GM21717 (cell line): ENCODE measurements at regions not wholly inside any gene's neighbourhood (a gene's known extent, or its start where the extent isn't known, plus 50 kb on each side); places are given as distances from the start of the nearest gene placed in this dataset.

ENCODE experiments used
- ATAC-seq: cut with Tn5 transposase; IDR thresholded peaks from one replicate; pipeline ENCODE4 v1.9.1; 2021; ENCODE audit warnings: mild to moderate bottlenecking, moderate library complexity; ENCODE audit not compliant: unreplicated experiment

- no peak for ATAC-seq
Measured at GRCh38 chr2:14285812-14286211, 346.7 kb upstream of the LRATD1 start.

DNA sequence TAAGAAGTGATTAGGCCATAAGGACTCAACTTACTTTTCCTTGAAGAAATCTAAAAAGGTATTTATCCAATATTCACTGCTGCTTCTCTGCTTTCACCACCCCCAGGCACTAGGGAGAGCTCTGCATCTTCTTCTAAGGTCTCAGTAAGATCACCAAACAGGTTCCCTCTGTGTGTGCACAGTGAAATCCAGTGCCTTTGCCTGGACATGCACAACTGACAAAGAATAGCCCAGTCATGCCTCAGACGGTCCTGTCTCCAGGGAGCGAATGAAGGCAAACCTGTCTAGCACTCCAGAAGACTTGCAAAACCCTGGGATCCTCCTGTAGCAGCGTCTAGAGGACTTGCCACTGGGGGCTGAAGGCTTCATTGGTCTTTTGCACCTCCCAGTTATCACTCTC, 344.5 kb upstream of the LRATD1 start:
- ATAC-seq: no peak

DNA sequence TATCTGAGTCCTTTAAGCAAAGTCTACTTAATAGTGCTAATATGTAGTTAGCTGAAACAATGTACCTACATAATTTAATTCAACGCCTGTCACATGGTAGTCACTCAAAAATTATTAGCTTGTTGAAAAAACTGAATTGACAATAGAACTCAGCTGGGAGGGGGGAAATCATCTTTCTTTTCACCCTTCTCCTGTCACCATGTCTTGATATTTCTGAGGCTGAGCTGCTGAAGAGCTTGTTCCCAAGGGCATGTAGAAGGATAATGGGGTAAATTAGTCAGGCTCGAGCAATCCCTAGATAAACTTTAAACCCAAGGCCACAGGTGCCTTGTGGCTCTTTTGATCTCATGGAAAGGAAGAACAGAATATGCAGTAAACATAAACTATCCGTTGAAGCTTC, 339.6 kb upstream of the LRATD1 start:
- ATAC-seq: no peak

- ATAC-seq: no peak
Measured at GRCh38 chr2:14297340-14297739, 335.2 kb upstream of the LRATD1 start.

DNA sequence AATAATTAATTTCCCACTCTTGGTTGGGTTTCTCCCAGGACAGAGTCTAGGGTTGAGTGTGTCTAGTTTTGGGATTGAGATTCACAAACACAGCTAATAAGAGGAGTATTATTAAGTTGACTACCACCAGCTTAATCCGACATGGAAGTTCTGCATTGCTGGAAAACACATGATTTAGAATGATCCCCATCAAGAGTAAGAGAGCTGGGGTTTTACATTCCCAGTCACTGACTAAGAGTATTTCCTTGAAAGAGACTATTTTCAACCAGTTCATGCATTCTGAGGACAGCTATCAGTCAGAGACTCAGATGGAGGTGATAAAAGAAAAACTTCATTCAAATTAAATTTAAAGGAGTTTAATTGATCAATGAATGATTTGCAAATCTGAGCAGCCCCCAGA, 334.6 kb upstream of the LRATD1 start:
- ATAC-seq: no peak

DNA sequence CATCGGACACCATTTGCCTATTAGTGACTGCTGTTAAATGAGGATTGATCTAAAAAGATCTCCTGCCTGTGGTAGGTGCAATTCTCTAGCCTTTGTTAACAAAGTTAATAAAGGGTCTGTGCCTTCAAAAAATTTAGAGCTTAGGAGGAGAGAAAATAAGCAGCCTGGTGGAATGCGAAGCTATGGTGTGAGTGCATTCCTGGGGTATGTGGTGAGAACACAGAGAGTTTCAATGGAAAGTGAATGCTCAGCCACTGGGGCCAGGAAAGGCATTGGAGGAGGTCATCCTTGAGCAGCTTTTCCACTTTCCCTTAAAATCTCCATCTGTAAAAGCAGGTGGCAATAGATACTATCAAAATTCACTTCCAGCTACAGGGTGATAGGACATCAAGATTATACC, 331.2 kb upstream of the LRATD1 start:
- ATAC-seq: no peak

- peak; percentile 92 for ATAC-seq
Measured at GRCh38 chr2:14303366-14304115, 329.0 kb upstream of the LRATD1 start.

GRCh38 chr2:14304326-14304725, 328.2 kb upstream of the LRATD1 start:
- ATAC-seq: no peak

- peak; percentile 72 for ATAC-seq
Measured at GRCh38 chr2:14306268-14306861, 326.2 kb upstream of the LRATD1 start.

DNA sequence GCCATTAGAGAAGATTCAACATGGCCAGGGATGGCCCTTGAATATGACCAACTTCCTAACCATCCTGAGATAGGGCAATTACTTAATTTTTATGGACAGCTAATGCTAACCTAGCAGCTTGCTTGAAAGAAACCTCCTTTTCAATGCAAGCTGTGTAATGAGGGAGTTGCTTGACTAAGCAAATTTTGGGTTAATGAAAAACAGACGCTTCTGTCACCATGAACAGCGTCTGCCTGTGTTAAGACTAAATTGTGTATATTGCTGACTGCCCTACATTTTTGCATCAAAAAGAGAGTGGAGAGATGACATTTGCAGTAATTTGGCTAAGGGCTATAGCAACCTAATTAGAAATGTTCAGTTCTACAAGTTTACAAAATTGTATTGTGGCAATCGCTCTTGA, 319.2 kb upstream of the LRATD1 start:
- ATAC-seq: no peak

- no peak for ATAC-seq
Measured at GRCh38 chr2:14316594-14316993, 315.9 kb upstream of the LRATD1 start.

GRCh38 chr2:14321357-14321756, 311.2 kb upstream of the LRATD1 start:
- no peak for ATAC-seq

DNA sequence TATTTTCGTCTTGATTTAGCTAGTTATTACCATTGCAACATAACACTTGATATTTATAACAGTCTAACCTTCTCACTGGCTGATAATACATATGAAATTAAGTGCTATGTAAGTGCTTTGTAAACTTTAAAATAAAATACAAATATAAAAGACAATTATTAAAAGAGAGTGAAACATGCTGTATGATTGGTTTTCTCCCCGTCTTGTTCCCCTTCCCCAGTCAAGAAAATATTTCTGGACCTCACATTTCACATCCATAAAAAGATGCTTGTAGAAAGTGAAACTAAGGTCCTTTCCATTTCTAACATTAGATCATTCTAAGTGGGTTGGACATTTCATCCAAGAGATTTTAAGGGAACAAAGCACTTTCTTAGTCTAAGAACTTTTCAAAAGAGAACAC, 310.2 kb upstream of the LRATD1 start:
- no peak for ATAC-seq

DNA sequence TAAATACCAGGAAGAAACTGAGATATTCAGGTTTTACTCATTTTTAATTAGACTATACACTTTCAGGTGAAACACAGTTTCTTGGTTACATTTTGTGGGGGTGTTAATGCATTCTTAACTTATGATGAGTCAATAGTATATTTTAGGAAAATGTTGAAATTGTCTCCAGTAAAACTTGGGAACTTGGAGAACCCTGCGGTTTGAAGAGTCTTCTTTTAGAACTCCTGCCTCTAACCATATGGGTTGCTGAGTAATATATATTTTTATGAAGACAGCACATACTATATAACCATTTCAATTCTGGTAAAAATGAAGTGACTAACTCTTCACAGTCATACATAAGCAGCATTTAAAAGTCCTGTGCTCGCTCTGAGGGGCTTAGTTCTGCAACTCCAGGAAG, 308.2 kb upstream of the LRATD1 start:
- no peak for ATAC-seq

GRCh38 chr2:14330884-14331283, 301.6 kb upstream of the LRATD1 start:
- no peak for ATAC-seq

- ATAC-seq: no peak
Measured at GRCh38 chr2:14336759-14337382, 295.6 kb upstream of the LRATD1 start.

GRCh38 chr2:14340703-14341102, 291.8 kb upstream of the LRATD1 start:
- ATAC-seq: no peak

GRCh38 chr2:14342313-14342712, 290.2 kb upstream of the LRATD1 start:
- ATAC-seq: no peak

DNA sequence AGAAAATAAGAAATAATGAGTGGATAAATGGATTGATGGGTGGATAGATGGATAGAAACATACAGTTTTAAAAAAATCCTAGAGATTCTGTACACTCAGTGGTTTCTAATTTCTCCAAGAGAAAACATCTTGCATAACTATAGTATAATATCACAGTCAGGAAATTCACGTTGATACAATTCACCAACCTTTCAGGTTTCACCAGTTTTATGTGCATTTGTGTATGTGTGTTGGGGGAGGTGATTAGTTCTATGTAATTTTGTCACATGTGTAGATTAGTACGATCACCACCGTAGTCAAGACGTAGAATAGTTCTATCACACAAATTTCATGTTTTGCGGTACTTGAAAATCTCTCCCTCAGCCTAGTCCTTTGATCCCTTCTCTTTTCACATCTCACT, 288.2 kb upstream of the LRATD1 start:
- ATAC-seq: no peak

DNA sequence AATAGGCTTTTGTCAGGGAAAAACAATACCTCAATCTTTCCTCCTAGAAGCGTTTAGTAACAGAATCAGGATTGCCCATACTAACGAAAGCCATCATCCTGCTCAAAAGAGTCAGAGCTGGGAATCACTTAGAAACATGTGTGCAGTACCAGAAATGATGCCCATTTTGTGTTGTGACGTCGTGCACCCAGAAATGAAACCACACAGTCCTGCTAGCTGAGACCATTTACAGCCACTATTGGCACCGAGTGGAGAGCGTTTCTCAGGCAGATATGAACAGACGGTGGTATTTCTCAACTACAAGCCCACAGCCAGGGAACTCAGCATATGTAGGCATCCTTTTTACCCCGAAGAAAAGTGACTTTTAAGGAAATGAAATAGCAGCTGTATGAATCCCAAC, 284.3 kb upstream of the LRATD1 start:
- no peak for ATAC-seq

- ATAC-seq: no peak
Measured at GRCh38 chr2:14350856-14351255, 281.7 kb upstream of the LRATD1 start.

GRCh38 chr2:14352067-14352466, 280.4 kb upstream of the LRATD1 start:
- no peak for ATAC-seq
